ENCODE measurements at regions not wholly inside any gene's neighbourhood (a gene's known extent, or its start where the extent isn't known, plus 50 kb on each side); places are given as distances from the start of the nearest gene placed in this dataset.

- no peaks in the 10 kb centered on the region for H3K36me3 ChIP-seq (ENCODE audit: control insufficient read depth in 4 of 4, insufficient read depth in 3 of 4, low read depth in 1 of 4, low read length in 3 of 4)
- no peaks in the 10 kb centered on the region for H3K4me1 ChIP-seq (ENCODE audit: control insufficient read depth in 4 of 4, insufficient read depth in 4 of 4, low read length in 3 of 4)
- H3K27me3 ChIP-seq (ENCODE audit: control insufficient read depth in 4 of 4, insufficient read depth in 4 of 4, low read length in 3 of 4): no peaks in the 10 kb centered on the region
- WGBS: 55% methylated on average over 2 of the region's 2 CpGs
- H3K4me3 ChIP-seq (ENCODE audit: low read depth in 1 of 3, low read length in 3 of 3): no peak overlapping the region
- no peak overlapping the region for H3K9ac ChIP-seq (ENCODE audit: low read depth in 1 of 2, low read length in 2 of 2)
- TF ChIP-seq EGR1 (IDR thresholded peaks at IDR 0.05; ENCODE audit: low read depth in 2 of 2) (no peak), FOXA1 (IDR thresholded peaks at IDR 0.05) (no peak), NR2F2 (IDR thresholded peaks at IDR 0.05) (no peak), YY1 (IDR thresholded peaks at IDR 0.05) (no peak), FOXA2 (IDR thresholded peaks at IDR 0.05) (no peak), JUND (IDR thresholded peaks at IDR 0.05) (no peak), MAX (IDR thresholded peaks at IDR 0.05) (no peak), SP1 (IDR thresholded peaks at IDR 0.05) (no peak), HNF4A (conservative IDR thresholded peaks at IDR 0.05) (no peak), RAD21 (IDR thresholded peaks at IDR 0.05) (no peak), GABPA (IDR thresholded peaks at IDR 0.05 in 1 of 2, conservative IDR thresholded peaks at IDR 0.05 in 1 of 2) (no peak), TAF1 (conservative IDR thresholded peaks at IDR 0.05) (no peak), HNF4G (IDR thresholded peaks at IDR 0.05) (no peak), RXRA (IDR thresholded peaks at IDR 0.05) (no peak)
- TF ChIP-seq, protein P1, sequence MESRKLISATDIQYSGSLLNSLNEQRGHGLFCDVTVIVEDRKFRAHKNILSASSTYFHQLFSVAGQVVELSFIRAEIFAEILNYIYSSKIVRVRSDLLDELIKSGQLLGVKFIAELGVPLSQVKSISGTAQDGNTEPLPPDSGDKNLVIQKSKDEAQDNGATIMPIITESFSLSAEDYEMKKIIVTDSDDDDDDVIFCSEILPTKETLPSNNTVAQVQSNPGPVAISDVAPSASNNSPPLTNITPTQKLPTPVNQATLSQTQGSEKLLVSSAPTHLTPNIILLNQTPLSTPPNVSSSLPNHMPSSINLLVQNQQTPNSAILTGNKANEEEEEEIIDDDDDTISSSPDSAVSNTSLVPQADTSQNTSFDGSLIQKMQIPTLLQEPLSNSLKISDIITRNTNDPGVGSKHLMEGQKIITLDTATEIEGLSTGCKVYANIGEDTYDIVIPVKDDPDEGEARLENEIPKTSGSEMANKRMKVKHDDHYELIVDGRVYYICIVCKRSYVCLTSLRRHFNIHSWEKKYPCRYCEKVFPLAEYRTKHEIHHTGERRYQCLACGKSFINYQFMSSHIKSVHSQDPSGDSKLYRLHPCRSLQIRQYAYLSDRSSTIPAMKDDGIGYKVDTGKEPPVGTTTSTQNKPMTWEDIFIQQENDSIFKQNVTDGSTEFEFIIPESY (IDR thresholded peaks at IDR 0.05): no peak
- TF ChIP-seq, protein P2, sequence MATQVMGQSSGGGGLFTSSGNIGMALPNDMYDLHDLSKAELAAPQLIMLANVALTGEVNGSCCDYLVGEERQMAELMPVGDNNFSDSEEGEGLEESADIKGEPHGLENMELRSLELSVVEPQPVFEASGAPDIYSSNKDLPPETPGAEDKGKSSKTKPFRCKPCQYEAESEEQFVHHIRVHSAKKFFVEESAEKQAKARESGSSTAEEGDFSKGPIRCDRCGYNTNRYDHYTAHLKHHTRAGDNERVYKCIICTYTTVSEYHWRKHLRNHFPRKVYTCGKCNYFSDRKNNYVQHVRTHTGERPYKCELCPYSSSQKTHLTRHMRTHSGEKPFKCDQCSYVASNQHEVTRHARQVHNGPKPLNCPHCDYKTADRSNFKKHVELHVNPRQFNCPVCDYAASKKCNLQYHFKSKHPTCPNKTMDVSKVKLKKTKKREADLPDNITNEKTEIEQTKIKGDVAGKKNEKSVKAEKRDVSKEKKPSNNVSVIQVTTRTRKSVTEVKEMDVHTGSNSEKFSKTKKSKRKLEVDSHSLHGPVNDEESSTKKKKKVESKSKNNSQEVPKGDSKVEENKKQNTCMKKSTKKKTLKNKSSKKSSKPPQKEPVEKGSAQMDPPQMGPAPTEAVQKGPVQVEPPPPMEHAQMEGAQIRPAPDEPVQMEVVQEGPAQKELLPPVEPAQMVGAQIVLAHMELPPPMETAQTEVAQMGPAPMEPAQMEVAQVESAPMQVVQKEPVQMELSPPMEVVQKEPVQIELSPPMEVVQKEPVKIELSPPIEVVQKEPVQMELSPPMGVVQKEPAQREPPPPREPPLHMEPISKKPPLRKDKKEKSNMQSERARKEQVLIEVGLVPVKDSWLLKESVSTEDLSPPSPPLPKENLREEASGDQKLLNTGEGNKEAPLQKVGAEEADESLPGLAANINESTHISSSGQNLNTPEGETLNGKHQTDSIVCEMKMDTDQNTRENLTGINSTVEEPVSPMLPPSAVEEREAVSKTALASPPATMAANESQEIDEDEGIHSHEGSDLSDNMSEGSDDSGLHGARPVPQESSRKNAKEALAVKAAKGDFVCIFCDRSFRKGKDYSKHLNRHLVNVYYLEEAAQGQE (IDR thresholded peaks at IDR 0.05): no peak
- TF ChIP-seq, protein P3, sequence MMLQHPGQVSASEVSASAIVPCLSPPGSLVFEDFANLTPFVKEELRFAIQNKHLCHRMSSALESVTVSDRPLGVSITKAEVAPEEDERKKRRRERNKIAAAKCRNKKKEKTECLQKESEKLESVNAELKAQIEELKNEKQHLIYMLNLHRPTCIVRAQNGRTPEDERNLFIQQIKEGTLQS (IDR thresholded peaks at IDR 0.05): no peak
- TF ChIP-seq, protein P4, sequence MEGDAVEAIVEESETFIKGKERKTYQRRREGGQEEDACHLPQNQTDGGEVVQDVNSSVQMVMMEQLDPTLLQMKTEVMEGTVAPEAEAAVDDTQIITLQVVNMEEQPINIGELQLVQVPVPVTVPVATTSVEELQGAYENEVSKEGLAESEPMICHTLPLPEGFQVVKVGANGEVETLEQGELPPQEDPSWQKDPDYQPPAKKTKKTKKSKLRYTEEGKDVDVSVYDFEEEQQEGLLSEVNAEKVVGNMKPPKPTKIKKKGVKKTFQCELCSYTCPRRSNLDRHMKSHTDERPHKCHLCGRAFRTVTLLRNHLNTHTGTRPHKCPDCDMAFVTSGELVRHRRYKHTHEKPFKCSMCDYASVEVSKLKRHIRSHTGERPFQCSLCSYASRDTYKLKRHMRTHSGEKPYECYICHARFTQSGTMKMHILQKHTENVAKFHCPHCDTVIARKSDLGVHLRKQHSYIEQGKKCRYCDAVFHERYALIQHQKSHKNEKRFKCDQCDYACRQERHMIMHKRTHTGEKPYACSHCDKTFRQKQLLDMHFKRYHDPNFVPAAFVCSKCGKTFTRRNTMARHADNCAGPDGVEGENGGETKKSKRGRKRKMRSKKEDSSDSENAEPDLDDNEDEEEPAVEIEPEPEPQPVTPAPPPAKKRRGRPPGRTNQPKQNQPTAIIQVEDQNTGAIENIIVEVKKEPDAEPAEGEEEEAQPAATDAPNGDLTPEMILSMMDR (IDR thresholded peaks at IDR 0.05; ENCODE audit: low read depth, low read length, missing input control): no peak
- H3K9me3 ChIP-seq (ENCODE audit: control insufficient read depth in 4 of 4, low read length in 3 of 4): no peaks in the 10 kb centered on the region
- no peak for DNase-seq (ENCODE audit: low spot score)
- no peak overlapping the region for H3K27ac ChIP-seq (ENCODE audit: low read depth in 1 of 2, low read length in 2 of 2)
These were observed 297.6 kb downstream of the TMX3 start for GRCh38 chr18:68417166-68417799.

Data from liver (tissue), 8 donors.